Hepatocyte (in vitro differentiated cells): ENCODE measurements at regions not wholly inside any gene's neighbourhood (a gene's known extent, or its start where the extent isn't known, plus 50 kb on each side); places are given as distances from the start of the nearest gene placed in this dataset.

Source experiments
- EZH2 ChIP-seq: fragments of 200-600 bp; sonication (generic); IDR thresholded peaks from 2 replicates; pipeline ENCODE4 v1.6.1; 2016; ENCODE audit warnings: antibody characterized with exemption, mild to moderate bottlenecking, borderline replicate concordance
- EZH2phosphoT487 ChIP-seq: fragments of 200-600 bp; sonication (generic); IDR thresholded peaks from one replicate; pipeline ENCODE4 v1.6.1; 2018; ENCODE audit warnings: antibody characterized with exemption, mild to moderate bottlenecking, low read depth, moderate library complexity; ENCODE audit not compliant: unreplicated experiment, severe bottlenecking
- TF ChIP-seq, protein P1 (sequence below): fragments of 200-600 bp; sonication (generic); IDR thresholded peaks from 2 replicates; pipeline ENCODE4 v1.5.1; 2016; ENCODE audit warnings: antibody characterized with exemption, mild to moderate bottlenecking; ENCODE audit not compliant: poor library complexity

DNA sequence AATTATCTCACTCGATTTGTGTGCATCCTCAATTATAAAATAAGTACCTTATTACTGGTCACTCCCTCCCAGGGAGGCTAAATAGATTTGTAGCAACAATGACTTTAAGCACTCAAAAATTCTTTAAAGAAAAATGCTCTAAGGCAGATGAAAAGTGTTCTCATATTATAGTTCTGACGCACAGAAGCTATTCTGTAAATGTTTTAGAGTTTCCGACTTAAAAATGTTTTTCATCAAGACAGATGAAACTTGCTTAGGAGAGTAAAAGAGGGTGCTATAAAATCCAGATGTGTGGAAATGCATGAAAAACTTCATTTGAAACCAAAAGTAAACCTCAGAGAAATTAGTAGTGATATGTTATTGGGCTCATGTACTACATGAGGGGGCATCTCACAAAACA is 398.4 kb upstream of the KCNMB2 start:
- TF ChIP-seq, protein P1, sequence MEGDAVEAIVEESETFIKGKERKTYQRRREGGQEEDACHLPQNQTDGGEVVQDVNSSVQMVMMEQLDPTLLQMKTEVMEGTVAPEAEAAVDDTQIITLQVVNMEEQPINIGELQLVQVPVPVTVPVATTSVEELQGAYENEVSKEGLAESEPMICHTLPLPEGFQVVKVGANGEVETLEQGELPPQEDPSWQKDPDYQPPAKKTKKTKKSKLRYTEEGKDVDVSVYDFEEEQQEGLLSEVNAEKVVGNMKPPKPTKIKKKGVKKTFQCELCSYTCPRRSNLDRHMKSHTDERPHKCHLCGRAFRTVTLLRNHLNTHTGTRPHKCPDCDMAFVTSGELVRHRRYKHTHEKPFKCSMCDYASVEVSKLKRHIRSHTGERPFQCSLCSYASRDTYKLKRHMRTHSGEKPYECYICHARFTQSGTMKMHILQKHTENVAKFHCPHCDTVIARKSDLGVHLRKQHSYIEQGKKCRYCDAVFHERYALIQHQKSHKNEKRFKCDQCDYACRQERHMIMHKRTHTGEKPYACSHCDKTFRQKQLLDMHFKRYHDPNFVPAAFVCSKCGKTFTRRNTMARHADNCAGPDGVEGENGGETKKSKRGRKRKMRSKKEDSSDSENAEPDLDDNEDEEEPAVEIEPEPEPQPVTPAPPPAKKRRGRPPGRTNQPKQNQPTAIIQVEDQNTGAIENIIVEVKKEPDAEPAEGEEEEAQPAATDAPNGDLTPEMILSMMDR = no peak
- TF ChIP-seq EZH2phosphoT487 = no peak
- no peak for TF ChIP-seq EZH2
